HCT116 (cell line): ENCODE measurements at regions not wholly inside any gene's neighbourhood (a gene's known extent, or its start where the extent isn't known, plus 50 kb on each side); places are given as distances from the start of the nearest gene placed in this dataset.
"Not testable (repeated sequence)": the region's sequence is repeated elsewhere in the genome, so short reads cannot be mapped to it uniquely, and the experiment has no call there.

Source experiments
- ATAC-seq: fragments of 200-7000 bp; cut with Tn5 transposase; 2 replicates; pipeline ENCODE4 v1.9.1; 2020; ENCODE audit warnings: mild to moderate bottlenecking, moderate library complexity
- BruUV-seq: library from RNA; stranded (reverse); fragments of 400-500 nt; replicated peaks from 2 replicates; lab custom pipeline; 2021; lab: Mats Ljungman, UMichigan
- CTCF ChIA-PET: fragments of 300-600 bp; sonication (Branson Sonifier 250); formaldehyde crosslinking; loops from one replicate; lab custom pipeline; 2021; ENCODE audit warnings: antibody characterized with exemption; lab: Charles Lee
- POLR2A ChIA-PET: fragments of 300-600, 350-600 bp; sonication (Branson Sonifier 250); formaldehyde crosslinking; loops from one replicate; lab custom pipeline; 2021; ENCODE audit warnings: antibody characterized with exemption; lab: Charles Lee
- RAD21 ChIA-PET, 2 experiments: fragments of 300-600 bp; sonication (Branson Sonifier 250); formaldehyde crosslinking; loops; one replicate each; lab custom pipeline; 2023; ENCODE audit warnings: low total read pairs in 2 of 2; ENCODE audit not compliant: uncharacterized antibody in 2 of 2, unreplicated experiment in 2 of 2, low non-redundant PET in 1 of 2; lab: Charles Lee
- DNase-seq: peaks from one replicate; pipeline ENCODE4 v3.0.0-alpha.2; 2010; ENCODE audit warnings: low read depth, low spot score
- H2AFZ ChIP-seq: fragments of 200-600 bp; shearing (Covaris generic), sonication (generic); 2 replicates; pipeline ENCODE4 v1.6.1; 2017; ENCODE audit warnings: low read depth, mixed run types, mixed read lengths, antibody characterized with exemption, low read length; ENCODE audit not compliant: poor library complexity, severe bottlenecking
- H3K27ac ChIP-seq: 2 replicates; pipeline ENCODE4 v1.5.1; 2012; ENCODE audit warnings: low read depth, low read length
- H3K27me3 ChIP-seq: fragments of 200-600 bp; sonication (generic); 2 replicates; pipeline ENCODE4 v1.6.1; 2016; ENCODE audit warnings: mixed run types, low read length, mixed read lengths; ENCODE audit not compliant: insufficient read depth
- H3K36me3 ChIP-seq, 2 experiments: fragments of 200-500 bp in 1 of 2; fragments of 200-600 bp in 1 of 2; sonication (Bioruptor generic) in 1 of 2; sonication (generic) in 1 of 2; 2 replicates each; pipeline versions ENCODE4 v1.5.1 to v1.6.1; 2014 to 2016; ENCODE audit warnings: low read length in 2 of 2, inconsistent platforms in 1 of 2, mixed read lengths in 1 of 2, mixed run types in 1 of 2; ENCODE audit not compliant: insufficient read depth in 2 of 2, control insufficient read depth in 1 of 2
- H3K4me1 ChIP-seq, 2 experiments: fragments of 200-600 bp in 1 of 2; sonication (generic) in 1 of 2; 2 replicates each; pipeline versions ENCODE4 v1.5.1 to v1.6.1; 2012 to 2017; ENCODE audit warnings: low read length in 2 of 2, inconsistent platforms in 1 of 2, mild to moderate bottlenecking in 1 of 2, mixed read lengths in 1 of 2, mixed run types in 1 of 2, moderate library complexity in 1 of 2; ENCODE audit not compliant: insufficient read depth in 2 of 2, control insufficient read depth in 1 of 2
- H3K4me2 ChIP-seq: fragments of 200-600 bp; sonication (generic); 2 replicates; pipeline ENCODE4 v1.6.1; 2017; ENCODE audit warnings: mixed run types, low read length, mixed read lengths
- H3K4me3 ChIP-seq, 2 experiments: fragments of 200-600 bp in 1 of 2; sonication (generic) in 1 of 2; replicated peaks in 1 of 2; 2 replicates each; pipeline ENCODE4 v1.5.1; 2011 to 2016; ENCODE audit warnings: low read length in 2 of 2, control low read depth in 1 of 2, low read depth in 1 of 2, mild to moderate bottlenecking in 1 of 2, mixed read lengths in 1 of 2, mixed run types in 1 of 2
- H3K79me2 ChIP-seq: fragments of 200-600 bp; sonication (generic); 2 replicates; pipeline ENCODE4 v1.6.1; 2017; ENCODE audit warnings: mild to moderate bottlenecking, mixed run types, low read length, moderate library complexity, mixed read lengths; ENCODE audit not compliant: insufficient read depth
- H3K9ac ChIP-seq: fragments of 200-600 bp; sonication (generic); 2 replicates; pipeline ENCODE4 v1.6.1; 2016; ENCODE audit warnings: low read length, mixed read lengths
- H3K9me2 ChIP-seq: fragments of 200-600 bp; sonication (generic), shearing (Covaris generic); 2 replicates; pipeline ENCODE4 v1.6.1; 2017; ENCODE audit warnings: mixed run types, mild to moderate bottlenecking, moderate library complexity; ENCODE audit not compliant: insufficient read depth
- H3K9me3 ChIP-seq, 2 experiments: fragments of 200-500 bp in 1 of 2; fragments of 200-600 bp in 1 of 2; sonication (Bioruptor generic) in 1 of 2; sonication (generic) in 1 of 2; 2 replicates each; pipeline ENCODE4 v1.6.1; 2014 to 2017; ENCODE audit warnings: low read length in 2 of 2, mixed read lengths in 2 of 2, inconsistent platforms in 1 of 2, low read depth in 1 of 2, mild to moderate bottlenecking in 1 of 2, mixed run types in 1 of 2, moderate library complexity in 1 of 2; ENCODE audit not compliant: control insufficient read depth in 1 of 2, insufficient read depth in 1 of 2
- H4K20me1 ChIP-seq: fragments of 200-600 bp; sonication (generic), shearing (Covaris generic); 2 replicates; pipeline ENCODE4 v1.6.1; 2017; ENCODE audit warnings: mixed run types, mild to moderate bottlenecking, moderate library complexity; ENCODE audit not compliant: insufficient read depth
- EGR1 ChIP-seq: IDR thresholded peaks from 2 replicates; pipeline ENCODE4 v1.6.1; 2012; ENCODE audit warnings: low read depth
- ELF1 ChIP-seq: IDR thresholded peaks from 2 replicates; pipeline ENCODE4 v1.6.1; 2012; ENCODE audit warnings: low read depth, borderline replicate concordance
- EZH2 ChIP-seq: fragments of 200-600 bp; sonication (generic); IDR thresholded peaks from 2 replicates; pipeline ENCODE4 v1.6.1; 2017; ENCODE audit warnings: antibody characterized with exemption, mixed run types
- EZH2phosphoT487 ChIP-seq: fragments of 200-600 bp; IDR thresholded peaks from 2 replicates; pipeline ENCODE4 v1.6.1; 2018; ENCODE audit warnings: antibody characterized with exemption, borderline replicate concordance
- POLR2A ChIP-seq: IDR thresholded peaks from 2 replicates; pipeline ENCODE4 v1.7.0; 2011; ENCODE audit warnings: borderline replicate concordance; ENCODE audit not compliant: insufficient read depth, insufficient read length; ENCODE audit errors: extremely low read depth
- RAD21 ChIP-seq: IDR thresholded peaks from 2 replicates; pipeline ENCODE4 v1.6.1; 2012; ENCODE audit warnings: low read depth, mild to moderate bottlenecking
- SIN3A ChIP-seq: IDR thresholded peaks from 2 replicates; pipeline ENCODE4 v1.6.1; 2012; ENCODE audit warnings: low read depth
- SRF ChIP-seq: IDR thresholded peaks from 2 replicates; pipeline ENCODE4 v1.6.1; 2012; ENCODE audit warnings: low read depth
- YY1 ChIP-seq: IDR thresholded peaks from 2 replicates; pipeline ENCODE4 v1.6.1; 2011; ENCODE audit warnings: low read length, low read depth, moderate library complexity, mild to moderate bottlenecking; ENCODE audit not compliant: insufficient replicate concordance; ENCODE audit errors: extremely low read depth
- ZFX ChIP-seq: fragments of 450-650 bp; IDR thresholded peaks from 2 replicates; pipeline ENCODE4 v1.6.1; 2017
- ZNF274 ChIP-seq: fragments of 200-500 bp; sonication (Bioruptor generic); IDR thresholded peaks from 2 replicates; pipeline ENCODE4 v1.6.1; 2014; ENCODE audit warnings: mild to moderate bottlenecking, low read depth, low read length, inconsistent platforms
- intact Hi-C: fragments of 100-400 bp; cut with micrococcal nuclease; formaldehyde crosslinking; loops from 2 replicates; pipeline ENCODE4 v1.10.0; 2022
- TF ChIP-seq, protein P1 (sequence below): IDR thresholded peaks from 2 replicates; pipeline ENCODE4 v1.6.1; 2011; ENCODE audit warnings: mild to moderate bottlenecking, low read length, moderate library complexity; ENCODE audit not compliant: insufficient replicate concordance; ENCODE audit errors: extremely low read depth

DNA sequence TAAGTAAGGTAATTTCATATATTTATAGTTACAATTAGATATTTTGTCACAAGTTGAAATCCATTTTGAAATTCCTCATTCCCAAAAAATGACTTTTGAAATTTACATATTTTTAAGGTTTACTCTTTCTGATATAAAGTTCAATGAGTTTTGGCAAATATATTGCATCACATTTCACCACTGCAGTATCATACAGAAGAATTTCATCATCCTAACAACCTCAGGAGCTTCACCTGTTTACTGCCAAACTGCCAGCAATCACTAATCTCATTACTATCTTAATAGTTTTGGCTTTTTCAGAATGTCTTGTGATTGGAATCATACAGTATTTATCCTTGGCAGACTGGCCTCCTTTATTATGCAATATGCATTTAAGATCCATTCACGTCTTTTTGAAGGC is 1578.9 kb downstream of the REEP3 start (continued):
- no peak for TF ChIP-seq EGR1
- TF ChIP-seq EZH2phosphoT487, result no peak
- TF ChIP-seq RAD21, result no peak
- TF ChIP-seq SRF, result no peak
- TF ChIP-seq SIN3A, result no peak
- TF ChIP-seq POLR2A, result no peak
- no peak for TF ChIP-seq ZFX
- TF ChIP-seq ZNF274, result no peak

DNA sequence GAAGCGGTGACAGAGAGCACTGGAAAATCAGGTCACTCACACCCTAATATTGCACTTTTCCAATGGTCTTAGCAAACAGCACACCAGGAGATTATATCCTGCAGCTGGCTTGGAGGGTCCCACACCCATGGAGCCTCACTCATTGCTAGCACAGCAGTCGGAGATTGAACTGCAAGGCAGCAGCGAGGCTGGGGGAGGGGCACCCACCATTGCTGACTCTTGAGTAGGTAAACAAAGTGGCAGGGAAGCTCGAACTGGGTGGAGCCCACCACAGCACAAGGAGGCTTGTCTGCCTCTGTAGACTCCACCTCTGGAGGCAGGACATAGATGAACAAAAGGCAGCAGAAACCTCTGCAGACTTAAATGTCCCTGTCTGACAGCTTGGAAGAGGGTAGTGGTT is 1579.7 kb downstream of the REEP3 start:
- H3K79me2 ChIP-seq, CTCF ChIA-PET, DNase-seq, H3K4me2 ChIP-seq, H4K20me1 ChIP-seq, intact Hi-C loops, H3K27ac ChIP-seq, H3K9me2 ChIP-seq, ATAC-seq, POLR2A ChIA-PET, BruUV-seq, H3K9ac ChIP-seq, H3K4me3 ChIP-seq, H3K36me3 ChIP-seq, H3K27me3 ChIP-seq, H2AFZ ChIP-seq, RAD21 ChIA-PET, H3K4me1 ChIP-seq, H3K9me3 ChIP-seq: not testable (repeated sequence)

DNA sequence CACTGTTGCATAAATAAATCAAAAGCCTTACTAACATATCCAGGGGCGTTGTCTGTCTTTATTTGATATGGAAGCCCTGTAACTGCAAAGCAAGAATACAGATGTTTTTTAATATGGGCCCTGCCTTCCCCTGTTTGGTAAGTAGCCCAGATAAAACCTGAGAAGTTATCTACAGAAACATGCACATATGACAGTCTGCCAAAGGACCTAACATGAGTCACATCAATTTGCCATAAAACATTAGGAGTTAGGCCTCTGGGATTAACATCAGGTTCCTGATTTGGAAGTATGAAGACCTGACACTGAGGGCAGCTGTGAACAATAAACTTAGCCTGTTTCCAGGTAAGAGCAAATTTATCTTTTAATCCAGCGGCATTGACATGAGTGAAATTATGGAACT is 1588.8 kb downstream of the REEP3 start:
- CTCF ChIA-PET, result no interaction called here

DNA sequence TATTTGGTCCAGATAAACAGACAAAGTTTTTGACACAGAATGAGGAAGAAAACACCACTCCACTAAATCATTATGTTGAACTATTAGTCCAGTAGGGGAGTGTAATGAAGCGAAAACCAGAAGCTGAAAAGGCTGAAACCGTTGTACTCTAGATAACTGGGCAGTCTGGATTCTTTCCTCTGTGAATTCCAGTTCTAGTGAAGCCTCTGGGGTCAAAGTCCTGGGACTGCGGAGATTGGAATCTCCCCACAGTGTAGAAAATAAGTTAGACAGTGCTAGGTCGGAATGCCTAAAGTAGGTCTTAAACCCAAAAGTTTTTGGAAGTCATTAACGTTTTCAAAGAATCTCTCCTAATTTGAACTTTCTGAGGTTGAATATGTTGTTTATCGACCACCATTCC is 1589.9 kb downstream of the REEP3 start:
- H3K4me1 ChIP-seq, BruUV-seq, CTCF ChIA-PET, RAD21 ChIA-PET, H3K9ac ChIP-seq, H4K20me1 ChIP-seq, H3K9me2 ChIP-seq, intact Hi-C loops, H3K9me3 ChIP-seq, H2AFZ ChIP-seq, H3K79me2 ChIP-seq, POLR2A ChIA-PET, DNase-seq, H3K27me3 ChIP-seq, H3K4me3 ChIP-seq, H3K4me2 ChIP-seq, H3K27ac ChIP-seq, H3K36me3 ChIP-seq, ATAC-seq: not testable (repeated sequence)

More for the DNA sequence above, 1588.8 kb downstream of the REEP3 start:
- ATAC-seq (no peak), DNase-seq (no peak)
- TF ChIP-seq, protein P1, sequence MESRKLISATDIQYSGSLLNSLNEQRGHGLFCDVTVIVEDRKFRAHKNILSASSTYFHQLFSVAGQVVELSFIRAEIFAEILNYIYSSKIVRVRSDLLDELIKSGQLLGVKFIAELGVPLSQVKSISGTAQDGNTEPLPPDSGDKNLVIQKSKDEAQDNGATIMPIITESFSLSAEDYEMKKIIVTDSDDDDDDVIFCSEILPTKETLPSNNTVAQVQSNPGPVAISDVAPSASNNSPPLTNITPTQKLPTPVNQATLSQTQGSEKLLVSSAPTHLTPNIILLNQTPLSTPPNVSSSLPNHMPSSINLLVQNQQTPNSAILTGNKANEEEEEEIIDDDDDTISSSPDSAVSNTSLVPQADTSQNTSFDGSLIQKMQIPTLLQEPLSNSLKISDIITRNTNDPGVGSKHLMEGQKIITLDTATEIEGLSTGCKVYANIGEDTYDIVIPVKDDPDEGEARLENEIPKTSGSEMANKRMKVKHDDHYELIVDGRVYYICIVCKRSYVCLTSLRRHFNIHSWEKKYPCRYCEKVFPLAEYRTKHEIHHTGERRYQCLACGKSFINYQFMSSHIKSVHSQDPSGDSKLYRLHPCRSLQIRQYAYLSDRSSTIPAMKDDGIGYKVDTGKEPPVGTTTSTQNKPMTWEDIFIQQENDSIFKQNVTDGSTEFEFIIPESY, result no peak
- TF ChIP-seq EZH2, result no peak
- no peak for TF ChIP-seq ZNF274
- TF ChIP-seq YY1, result no peak
- no peak for TF ChIP-seq ELF1
- no peak for TF ChIP-seq SIN3A
- no peak for TF ChIP-seq EZH2phosphoT487
- no peak for TF ChIP-seq ZFX
- TF ChIP-seq SRF, result no peak
- TF ChIP-seq EGR1, result no peak
- Histone ChIP-seq H3K4me2 (no peak overlapping the region), H3K9ac (no peak overlapping the region), H3K9me2 (no peaks in the 10 kb centered on the region), H3K9me3 (no peaks in the 10 kb centered on the region), H3K4me1 (no peaks in the 10 kb centered on the region), H3K79me2 (no peaks in the 10 kb centered on the region), H3K27me3 (no peaks in the 10 kb centered on the region), H4K20me1 (no peaks in the 10 kb centered on the region), H3K4me3 (no peak overlapping the region), H3K36me3 (no peaks in the 10 kb centered on the region), H2AFZ (no peak overlapping the region), H3K27ac (no peak overlapping the region)
- intact Hi-C loops, result no loop called here
- POLR2A ChIA-PET, result no interaction called here
- BruUV-seq, result no TSS peak
- RAD21 ChIA-PET, result no interaction called here
